Stimulated activated CD4-positive, alpha-beta T cell treated with anti-CD3 and anti-CD28 coated beads, TNF-alpha, amount 100 ng/mL, for 1 hour (primary cell): ENCODE measurements at regions not wholly inside any gene's neighbourhood (a gene's known extent, or its start where the extent isn't known, plus 50 kb on each side); places are given as distances from the start of the nearest gene placed in this dataset.

Experiments used
- DNase-seq, 3 donors: peaks; one replicate each; pipeline ENCODE4 v3.0.0-alpha.2; 2020; ENCODE audit warnings: low read depth in 3 of 3, low spot score in 1 of 3

- DNase-seq: no peak
These were observed 1377.0 kb downstream of the SUCLG1 start for GRCh38 chr2:83081826-83082690.

- no peak for DNase-seq
These were observed 1380.1 kb downstream of the SUCLG1 start for GRCh38 chr2:83079007-83079406.

GRCh38 chr2:83072767-83073166 lies 1386.3 kb downstream of the SUCLG1 start:
- no peak for DNase-seq

GRCh38 chr2:83071914-83072313 lies 1387.2 kb downstream of the SUCLG1 start:
- no peak for DNase-seq

- DNase-seq: no peak
These were observed 1387.7 kb downstream of the SUCLG1 start for GRCh38 chr2:83071352-83071751.

- no peak for DNase-seq
These were observed 1389.4 kb downstream of the SUCLG1 start for GRCh38 chr2:83069724-83070123.

- no peak for DNase-seq
These were observed 1390.4 kb downstream of the SUCLG1 start for GRCh38 chr2:83068714-83069113.

- DNase-seq: no peak
These were observed 1391.1 kb downstream of the SUCLG1 start for GRCh38 chr2:83067947-83068346.

- DNase-seq: no peak
These were observed 1395.1 kb downstream of the SUCLG1 start for GRCh38 chr2:83063933-83064332.

GRCh38 chr2:83063511-83063910 lies 1395.6 kb downstream of the SUCLG1 start:
- DNase-seq: no peak

GRCh38 chr2:83058683-83059082 lies 1400.4 kb downstream of the SUCLG1 start:
- no peak for DNase-seq

GRCh38 chr2:83055376-83056010 lies 1403.6 kb downstream of the SUCLG1 start:
- DNase-seq: no peak

GRCh38 chr2:83054751-83055150 lies 1404.3 kb downstream of the SUCLG1 start:
- DNase-seq: no peak

GRCh38 chr2:83051538-83052170 lies 1407.4 kb downstream of the SUCLG1 start:
- DNase-seq: no peak

GRCh38 chr2:83042053-83042452 lies 1417.0 kb downstream of the SUCLG1 start:
- no peak for DNase-seq

GRCh38 chr2:83022631-83023210 lies 1436.4 kb downstream of the SUCLG1 start:
- no peak for DNase-seq

- no peak for DNase-seq
These were observed 1441.6 kb downstream of the SUCLG1 start for GRCh38 chr2:83017366-83018090.

- no peak for DNase-seq
These were observed 1442.6 kb downstream of the SUCLG1 start for GRCh38 chr2:83016343-83017110.

GRCh38 chr2:83015900-83016299 lies 1443.2 kb downstream of the SUCLG1 start:
- no peak for DNase-seq

- no peak for DNase-seq
These were observed 1443.9 kb downstream of the SUCLG1 start for GRCh38 chr2:83015035-83015715.
